ENCODE measurements at regions not wholly inside any gene's neighbourhood (a gene's known extent, or its start where the extent isn't known, plus 50 kb on each side); places are given as distances from the start of the nearest gene placed in this dataset.
"Not testable (repeated sequence)": the region's sequence is repeated elsewhere in the genome, so short reads cannot be mapped to it uniquely, and the experiment has no call there.

GRCh38 chr9:3658964-3659363 is 133.2 kb upstream of the RFX3 start:
- no peak for FAIRE-seq

DNA sequence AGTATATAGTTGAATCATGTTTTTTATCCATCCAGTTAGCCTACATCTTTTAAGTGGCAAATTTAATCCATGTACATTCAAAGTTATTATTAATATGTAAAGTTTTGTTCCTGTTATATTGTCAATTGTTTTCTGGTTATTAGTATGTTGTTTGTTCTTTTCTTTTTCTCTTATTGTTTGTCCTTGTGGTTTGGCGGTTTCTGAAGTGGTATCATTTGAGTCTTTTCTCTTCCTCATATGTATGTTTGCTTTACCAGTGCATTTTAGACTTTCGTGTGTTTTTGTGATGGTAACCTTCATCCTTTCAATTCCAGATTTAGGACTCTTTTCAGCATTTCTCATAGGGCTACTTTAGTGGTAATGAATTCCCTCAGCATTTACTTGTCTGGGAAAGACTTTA is 130.4 kb upstream of the RFX3 start:
- no peak for FAIRE-seq

GRCh38 chr9:3650994-3651622 is 125.3 kb upstream of the RFX3 start:
- no peak for FAIRE-seq

DNA sequence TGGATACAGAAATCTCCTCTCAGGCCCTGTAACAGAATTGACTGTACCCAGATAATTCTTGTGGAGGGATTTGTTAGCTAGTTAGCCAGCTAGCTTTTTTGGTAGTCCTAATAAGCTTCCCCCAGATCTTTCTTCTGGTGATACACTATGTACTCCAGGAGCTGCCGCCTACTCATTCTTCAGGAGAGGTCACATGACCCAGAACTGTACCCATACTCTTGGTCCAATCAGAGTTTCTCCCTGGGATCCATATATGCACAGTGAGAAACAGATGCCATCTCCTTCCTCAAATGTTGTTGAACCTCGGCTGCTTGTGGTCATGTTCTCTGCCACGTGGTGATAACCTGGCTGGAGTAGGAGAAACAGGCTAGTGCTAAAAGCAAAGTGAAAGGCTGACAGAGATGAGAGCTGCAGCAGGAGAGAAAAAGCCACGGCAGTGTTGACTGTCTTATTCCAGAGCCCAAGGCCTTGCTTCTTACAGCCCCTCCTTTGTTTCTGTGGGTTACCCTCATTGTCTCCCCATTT is 123.0 kb upstream of the RFX3 start:
- FAIRE-seq = no peak

DNA sequence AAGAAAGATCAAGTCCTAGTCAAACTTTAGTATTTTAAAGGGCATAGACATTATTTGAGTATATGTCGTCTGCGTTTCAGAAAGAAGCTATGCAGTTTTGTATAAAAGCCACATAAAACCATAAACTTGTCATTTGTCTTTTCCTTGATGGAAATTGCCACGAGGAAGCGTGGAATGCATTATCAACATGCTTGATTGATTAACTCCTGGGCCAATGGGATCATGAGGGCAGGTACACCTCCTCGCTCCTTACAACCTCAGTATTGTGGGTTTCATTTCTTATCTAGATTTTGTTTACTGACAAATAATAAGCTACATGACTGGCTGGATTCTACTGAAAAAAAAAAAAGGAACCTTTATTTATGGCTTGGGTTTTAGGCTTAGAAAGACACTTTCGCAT is 122.5 kb upstream of the RFX3 start:
- no peak for FAIRE-seq

GRCh38 chr9:3647652-3648051 is 121.9 kb upstream of the RFX3 start:
- no peak for FAIRE-seq

GRCh38 chr9:3646226-3646625 is 120.4 kb upstream of the RFX3 start:
- no peak for FAIRE-seq

DNA sequence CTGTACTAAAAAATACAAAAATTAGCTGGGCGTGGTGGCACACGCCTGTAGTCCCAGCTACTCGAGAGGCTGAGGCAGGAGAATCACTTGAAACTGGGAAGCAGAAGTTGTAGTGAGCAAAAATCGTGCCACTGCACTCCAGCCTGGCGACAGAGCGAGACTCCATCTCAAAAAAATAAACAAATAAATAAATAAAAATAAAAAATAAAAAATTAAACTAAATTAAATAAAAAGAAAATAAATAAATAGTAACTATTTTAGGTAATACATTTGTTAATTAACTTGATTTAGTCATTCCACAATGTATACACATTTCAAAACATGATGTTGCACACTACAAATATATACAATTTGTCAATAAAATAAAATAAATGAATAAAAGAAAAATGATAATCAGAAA is 116.3 kb upstream of the RFX3 start:
- FAIRE-seq = not testable (repeated sequence)

DNA sequence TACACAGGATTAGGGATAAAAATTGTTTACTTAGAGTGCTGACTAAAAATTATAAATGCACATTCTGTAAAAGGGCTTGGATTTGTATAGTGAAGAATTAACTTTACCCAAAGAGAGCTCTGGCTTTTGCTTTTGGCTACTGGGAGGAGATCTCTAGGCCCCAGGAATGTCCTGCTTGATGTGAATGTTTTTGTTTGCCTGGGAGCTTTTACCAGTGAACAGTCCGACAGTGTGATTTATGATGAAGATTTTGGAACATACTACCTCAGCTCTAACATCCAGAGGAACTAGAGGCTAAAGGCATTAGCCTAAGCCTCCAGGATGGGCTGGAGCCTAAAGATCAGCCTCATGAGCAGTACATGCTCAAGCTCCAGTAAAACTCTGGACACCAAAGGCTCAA is 103.7 kb upstream of the RFX3 start:
- FAIRE-seq = no peak

DNA sequence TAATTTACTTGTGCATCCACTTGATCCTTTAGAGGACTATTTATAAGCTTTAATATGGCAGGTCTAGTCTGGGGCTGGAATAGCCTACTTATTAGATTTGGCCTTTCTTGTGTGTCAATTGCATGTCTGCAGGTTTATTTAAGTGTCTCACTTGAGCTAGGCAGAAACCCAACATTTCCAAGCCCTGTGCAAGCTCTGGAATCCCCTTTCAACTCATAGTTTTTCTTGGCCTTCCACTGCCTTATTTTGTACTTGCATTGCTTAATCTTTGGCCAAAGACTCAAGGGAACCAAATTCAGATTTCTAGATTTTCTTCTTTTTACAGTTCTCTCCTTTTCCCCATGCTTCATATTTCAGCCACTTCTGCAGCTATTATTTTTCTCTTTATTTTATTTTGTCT is 102.4 kb upstream of the RFX3 start:
- no peak for FAIRE-seq

DNA sequence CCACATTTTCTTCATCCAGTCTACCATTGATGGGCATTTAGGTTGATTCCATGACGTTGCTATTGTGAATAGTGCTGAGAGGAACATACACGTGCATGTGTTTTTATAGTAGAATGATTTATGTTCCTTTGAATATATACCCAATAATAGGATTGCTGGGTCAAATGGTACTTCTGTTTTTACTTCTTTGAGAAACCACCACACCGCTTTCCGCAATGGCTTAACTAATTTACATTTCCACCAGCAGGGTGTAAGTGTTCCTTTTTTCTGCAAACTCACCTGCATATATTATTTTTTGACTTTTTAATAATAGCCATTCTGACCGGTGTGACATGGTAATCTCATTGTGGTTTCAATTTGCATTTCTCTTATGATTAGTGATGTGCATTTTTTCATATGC is 82.2 kb upstream of the RFX3 start:
- no peak for FAIRE-seq

DNA sequence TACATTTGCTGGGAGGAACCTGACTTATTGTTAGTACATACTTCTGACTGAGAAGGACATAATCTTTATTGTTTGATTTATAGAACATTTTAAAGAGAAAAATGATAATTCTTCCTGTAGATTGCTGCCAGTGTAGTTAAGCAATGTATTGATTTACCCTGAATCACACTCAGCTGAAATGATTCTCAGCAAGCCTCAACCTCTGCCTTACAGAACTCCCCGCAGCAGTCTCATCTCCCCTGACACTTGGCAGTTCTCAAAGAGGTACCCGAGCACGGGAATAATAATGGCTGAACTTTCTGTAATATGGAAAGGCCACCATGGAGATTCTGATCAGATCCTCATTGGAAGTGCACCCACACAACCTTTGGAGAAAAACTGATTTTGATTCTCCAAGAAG is 74.9 kb upstream of the RFX3 start:
- FAIRE-seq = no peak

- FAIRE-seq = no peak
These were observed 72.0 kb upstream of the RFX3 start for GRCh38 chr9:3597792-3598191.

GRCh38 chr9:3586066-3586465 is 60.3 kb upstream of the RFX3 start:
- no peak for FAIRE-seq

DNA sequence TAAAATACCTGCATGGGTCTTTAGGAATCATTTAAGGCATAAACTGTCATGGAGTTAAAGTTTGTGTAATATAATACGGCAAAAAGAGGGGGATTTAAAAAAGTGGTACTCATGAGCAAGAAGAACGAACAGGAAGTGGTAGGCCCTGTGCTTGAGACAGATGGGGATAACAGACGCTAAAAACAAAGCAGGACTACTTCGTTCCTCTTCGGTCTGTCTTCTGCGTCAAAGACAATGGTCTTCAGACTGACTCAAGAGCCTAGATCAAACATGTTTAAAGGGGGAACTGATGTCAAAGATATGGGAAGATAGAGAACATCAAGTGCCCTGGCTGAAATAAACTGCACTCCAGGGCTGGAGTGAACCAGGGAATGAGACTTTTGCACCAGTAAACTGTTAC is 59.8 kb upstream of the RFX3 start:
- no peak for FAIRE-seq

- FAIRE-seq = no peak
These were observed 53.0 kb upstream of the RFX3 start for GRCh38 chr9:3578786-3579185.

GRCh38 chr9:3576328-3576727 is 50.5 kb upstream of the RFX3 start:
- no peak for FAIRE-seq

GRCh38 chr9:3575821-3576220 is 50.0 kb upstream of the RFX3 start:
- FAIRE-seq = no peak

All from islet of Langerhans (tissue), 1 donor.